Esophagus (tissue), 2 donors: ENCODE measurements at regions not wholly inside any gene's neighbourhood (a gene's known extent, or its start where the extent isn't known, plus 50 kb on each side); places are given as distances from the start of the nearest gene placed in this dataset.
A peak's percentile ranks its signal among the peaks of the same experiment; 100 is the strongest.

Source experiments
- H3K27ac ChIP-seq, 2 donors: one replicate each; pipeline ENCODE4 v1.5.1; 2013; ENCODE audit warnings: low read depth in 2 of 2, mild to moderate bottlenecking in 2 of 2, inconsistent platforms in 1 of 2, low read length in 1 of 2, moderate library complexity in 1 of 2
- H3K27me3 ChIP-seq, 2 donors: one replicate each; pipeline ENCODE4 v1.6.1; 2013; ENCODE audit warnings: low read length in 2 of 2, control low read depth in 1 of 2, mild to moderate bottlenecking in 1 of 2; ENCODE audit not compliant: insufficient read depth in 2 of 2, control insufficient read depth in 1 of 2
- H3K36me3 ChIP-seq, 2 donors: one replicate each; pipeline ENCODE4 v1.6.1; 2013; ENCODE audit warnings: low read length in 1 of 2; ENCODE audit not compliant: control insufficient read depth in 2 of 2, insufficient read depth in 2 of 2
- H3K4me1 ChIP-seq, 2 donors: one replicate each; pipeline ENCODE4 v1.6.1; 2013; ENCODE audit warnings: low read length in 1 of 2; ENCODE audit not compliant: control insufficient read depth in 2 of 2, insufficient read depth in 2 of 2
- H3K4me3 ChIP-seq, 2 donors: one replicate each; pipeline ENCODE4 v1.5.1; 2013; ENCODE audit warnings: low read length in 2 of 2, mild to moderate bottlenecking in 2 of 2, low read depth in 1 of 2, moderate library complexity in 1 of 2
- H3K9me3 ChIP-seq, 2 donors: one replicate each; pipeline ENCODE4 v1.6.1; 2013; ENCODE audit warnings: mild to moderate bottlenecking in 2 of 2, low read depth in 1 of 2, low read length in 1 of 2, moderate library complexity in 1 of 2; ENCODE audit not compliant: control insufficient read depth in 2 of 2, insufficient read depth in 1 of 2
- WGBS, 2 donors: extraction: QIAGEN DNeasy Blood & Tissue Kit; methylation state at CpG; one replicate each; pipeline ENCODE4 v1.1.7; 2013; 5-methylcytosine and 5-hydroxymethylcytosine counted together
- donor health status: healthy with polysubstance abuse.
- donor health status: Bipolar disorder and iron deficiency.

GRCh38 chr20:51116765-51117686, 94.1 kb upstream of the KCNG1 start:
- 41 to 47% methylated on average over 9 of the region's 9 CpGs for WGBS, 2 donors
- peak overlapping the region; percentile 57 to 69 for H3K27ac ChIP-seq

GRCh38 chr20:51111290-51111689, 88.4 kb upstream of the KCNG1 start:
- Histone ChIP-seq H3K4me1 (no peaks in the 10 kb centered on the region), H3K4me3 (no peak overlapping the region), H3K9me3 (no peaks in the 10 kb centered on the region), H3K36me3 (no peaks in the 10 kb centered on the region), H3K27me3 (no peaks in the 10 kb centered on the region), H3K27ac (no peak overlapping the region)
- WGBS, 2 donors = 52 to 64% methylated on average over 8 of the region's 8 CpGs

More at GRCh38 chr20:51116765-51117686, 94.1 kb upstream of the KCNG1 start:
- Histone ChIP-seq H3K9me3 (no peaks in the 10 kb centered on the region), H3K36me3 (no peaks in the 10 kb centered on the region), H3K27me3 (no peaks in the 10 kb centered on the region), H3K4me1 (peaks cover 2 to 6% of the 10 kb centered on the region in 2 donors), H3K4me3 (no peak overlapping the region)

- no peaks in the 10 kb centered on the region for H3K36me3 ChIP-seq
These were observed 85.9 kb upstream of the KCNG1 start for GRCh38 chr20:51108638-51109363.

GRCh38 chr20:51106011-51106410, 83.1 kb upstream of the KCNG1 start:
- Histone ChIP-seq H3K4me1 (no peaks in the 10 kb centered on the region), H3K4me3 (no peak overlapping the region), H3K27me3 (no peaks in the 10 kb centered on the region), H3K27ac (no peak overlapping the region), H3K9me3 (peaks cover 0 to 2% of the 10 kb centered on the region in 2 donors), H3K36me3 (no peaks in the 10 kb centered on the region)
- 80 to 81% methylated on average over 3 of the region's 3 CpGs for WGBS, 2 donors

More at GRCh38 chr20:51108638-51109363, 85.9 kb upstream of the KCNG1 start:
- WGBS, 2 donors = 81 to 88% methylated on average over 13 of the region's 13 CpGs
- H3K4me3 ChIP-seq = no peak overlapping the region
- no peak overlapping the region for H3K27ac ChIP-seq
- H3K4me1 ChIP-seq = no peaks in the 10 kb centered on the region
- no peaks in the 10 kb centered on the region for H3K27me3 ChIP-seq
- H3K9me3 ChIP-seq = no peaks in the 10 kb centered on the region

GRCh38 chr20:51104960-51105920, 82.3 kb upstream of the KCNG1 start:
- H3K27ac ChIP-seq = no peak overlapping the region
- no peaks in the 10 kb centered on the region for H3K36me3 ChIP-seq
- no peaks in the 10 kb centered on the region for H3K4me1 ChIP-seq
- no peak overlapping the region for H3K4me3 ChIP-seq
- H3K27me3 ChIP-seq = no peaks in the 10 kb centered on the region
- 54 to 72% methylated on average over 10 of the region's 10 CpGs for WGBS, 2 donors
- peaks cover 0 to 2% of the 10 kb centered on the region in 2 donors for H3K9me3 ChIP-seq

- WGBS, 2 donors = 44 to 67% methylated on average over 2 of the region's 2 CpGs
These were observed 77.7 kb upstream of the KCNG1 start for GRCh38 chr20:51100617-51101016.

GRCh38 chr20:51098284-51098810, 75.4 kb upstream of the KCNG1 start:
- H3K9me3 ChIP-seq = peaks cover 0 to 2% of the 10 kb centered on the region in 2 donors
- 38 to 53% methylated on average over 1 of the region's 1 CpG for WGBS, 2 donors
- H3K36me3 ChIP-seq = no peaks in the 10 kb centered on the region
- no peaks in the 10 kb centered on the region for H3K27me3 ChIP-seq
- H3K27ac ChIP-seq = no peak overlapping the region
- no peaks in the 10 kb centered on the region for H3K4me1 ChIP-seq
- no peak overlapping the region for H3K4me3 ChIP-seq

More at GRCh38 chr20:51100617-51101016, 77.7 kb upstream of the KCNG1 start:
- Histone ChIP-seq H3K9me3 (peaks cover 0 to 2% of the 10 kb centered on the region in 2 donors), H3K4me1 (no peaks in the 10 kb centered on the region), H3K27ac (no peak overlapping the region), H3K36me3 (no peaks in the 10 kb centered on the region), H3K4me3 (no peak overlapping the region), H3K27me3 (no peaks in the 10 kb centered on the region)

GRCh38 chr20:51097351-51098120, 74.6 kb upstream of the KCNG1 start:
- Histone ChIP-seq H3K9me3 (peaks cover 0 to 2% of the 10 kb centered on the region in 2 donors), H3K4me3 (no peak overlapping the region), H3K4me1 (no peaks in the 10 kb centered on the region), H3K27me3 (no peaks in the 10 kb centered on the region), H3K27ac (no peak overlapping the region), H3K36me3 (no peaks in the 10 kb centered on the region)
- 81 to 88% methylated on average over 8 of the region's 8 CpGs for WGBS, 2 donors
